K562 (cell line): ENCODE measurements at regions not wholly inside any gene's neighbourhood (a gene's known extent, or its start where the extent isn't known, plus 50 kb on each side); places are given as distances from the start of the nearest gene placed in this dataset.

ENCODE experiments used
- CHCHD3 ChIP-seq: fragments of 250-450 bp; sonication (Bioruptor Pico); IDR thresholded peaks from 2 replicates; pipeline ENCODE4 v2.1.2; 2022; ENCODE audit warnings: mild to moderate bottlenecking
- E4F1 ChIP-seq: fragments of 250-450 bp; sonication (Bioruptor Pico); IDR thresholded peaks from 2 replicates; pipeline ENCODE4 v1.5.0; 2021; ENCODE audit warnings: mild to moderate bottlenecking, borderline replicate concordance
- GABPA ChIP-seq: fragments of 200-800 bp; sonication (Bioruptor generic); conservative IDR thresholded peaks from 2 replicates; pipeline ENCODE4 v1.6.1; 2016; ENCODE audit warnings: low read depth, missing genetic modification characterization, missing compliant biosample characterization
- HDAC6 ChIP-seq: IDR thresholded peaks from 2 replicates; pipeline ENCODE4 v1.6.1; 2012; ENCODE audit warnings: low read depth, mild to moderate bottlenecking, control low read depth, inconsistent platforms, low read length, moderate library complexity
- PML ChIP-seq: IDR thresholded peaks from 2 replicates; pipeline ENCODE4 v1.6.1; 2012; ENCODE audit warnings: low read length, inconsistent platforms
- RCOR1 ChIP-seq, 2 experiments: IDR thresholded peaks; 2 replicates each; pipeline ENCODE4 v1.6.1; 2012; ENCODE audit warnings: low read depth in 2 of 2, low read length in 2 of 2, borderline replicate concordance in 1 of 2, improper control_type of control experiment in 1 of 2
- SP1 ChIP-seq: sonication (generic); formaldehyde crosslinking; IDR thresholded peaks from 2 replicates; pipeline ENCODE4 v1.8.1; 2022; ENCODE audit warnings: mild to moderate bottlenecking, missing genetic modification reagents
- SP2 ChIP-seq: IDR thresholded peaks from 2 replicates; pipeline ENCODE4 v1.6.1; 2011; ENCODE audit warnings: mild to moderate bottlenecking, low read depth, low read length, moderate library complexity; ENCODE audit not compliant: poor library complexity, severe bottlenecking; ENCODE audit errors: extremely low read depth
- ZFX ChIP-seq: sonication (generic); formaldehyde crosslinking; IDR thresholded peaks from 2 replicates; pipeline ENCODE4 v1.8.0; 2022; ENCODE audit warnings: mild to moderate bottlenecking, missing genetic modification reagents, moderate library complexity
- ZNF311 ChIP-seq: fragments of 250-450 bp; sonication (Bioruptor Pico); IDR thresholded peaks from 2 replicates; pipeline ENCODE4 v1.4.0; 2020; ENCODE audit warnings: mild to moderate bottlenecking, moderate library complexity
- TF ChIP-seq, protein P1 (sequence below): sonication (generic); formaldehyde crosslinking; IDR thresholded peaks from 2 replicates; pipeline ENCODE4 v1.8.0; 2022; ENCODE audit warnings: mild to moderate bottlenecking, missing genetic modification reagents, borderline replicate concordance

- TF ChIP-seq ZFX = no peak
- TF ChIP-seq PML = no peak
- TF ChIP-seq SP2 = no peak
- TF ChIP-seq, protein P1, sequence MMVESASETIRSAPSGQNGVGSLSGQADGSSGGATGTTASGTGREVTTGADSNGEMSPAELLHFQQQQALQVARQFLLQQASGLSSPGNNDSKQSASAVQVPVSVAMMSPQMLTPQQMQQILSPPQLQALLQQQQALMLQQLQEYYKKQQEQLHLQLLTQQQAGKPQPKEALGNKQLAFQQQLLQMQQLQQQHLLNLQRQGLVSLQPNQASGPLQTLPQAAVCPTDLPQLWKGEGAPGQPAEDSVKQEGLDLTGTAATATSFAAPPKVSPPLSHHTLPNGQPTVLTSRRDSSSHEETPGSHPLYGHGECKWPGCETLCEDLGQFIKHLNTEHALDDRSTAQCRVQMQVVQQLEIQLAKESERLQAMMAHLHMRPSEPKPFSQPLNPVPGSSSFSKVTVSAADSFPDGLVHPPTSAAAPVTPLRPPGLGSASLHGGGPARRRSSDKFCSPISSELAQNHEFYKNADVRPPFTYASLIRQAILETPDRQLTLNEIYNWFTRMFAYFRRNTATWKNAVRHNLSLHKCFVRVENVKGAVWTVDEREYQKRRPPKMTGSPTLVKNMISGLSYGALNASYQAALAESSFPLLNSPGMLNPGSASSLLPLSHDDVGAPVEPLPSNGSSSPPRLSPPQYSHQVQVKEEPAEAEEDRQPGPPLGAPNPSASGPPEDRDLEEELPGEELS = no peak
- no peak for TF ChIP-seq GABPA (tag)
- TF ChIP-seq ZNF311 (CRISPR knock-in tag) = no peak
- TF ChIP-seq E4F1 = no peak
- no peak for TF ChIP-seq CHCHD3 (CRISPR knock-in tag)
- no peak for TF ChIP-seq RCOR1 (IDR thresholded peaks at IDR 0.05; ENCODE audit: borderline replicate concordance in 1 of 2, low read depth in 2 of 2, low read length in 2 of 2)
- no peak for TF ChIP-seq HDAC6
- TF ChIP-seq SP1 (CRISPR knock-in tag) = no peak
Observed at GRCh38 chr14:66272221-66272620, 213.9 kb upstream of the CCDC196 start.
